ENCODE measurements at regions not wholly inside any gene's neighbourhood (a gene's known extent, or its start where the extent isn't known, plus 50 kb on each side); places are given as distances from the start of the nearest gene placed in this dataset.

DNA sequence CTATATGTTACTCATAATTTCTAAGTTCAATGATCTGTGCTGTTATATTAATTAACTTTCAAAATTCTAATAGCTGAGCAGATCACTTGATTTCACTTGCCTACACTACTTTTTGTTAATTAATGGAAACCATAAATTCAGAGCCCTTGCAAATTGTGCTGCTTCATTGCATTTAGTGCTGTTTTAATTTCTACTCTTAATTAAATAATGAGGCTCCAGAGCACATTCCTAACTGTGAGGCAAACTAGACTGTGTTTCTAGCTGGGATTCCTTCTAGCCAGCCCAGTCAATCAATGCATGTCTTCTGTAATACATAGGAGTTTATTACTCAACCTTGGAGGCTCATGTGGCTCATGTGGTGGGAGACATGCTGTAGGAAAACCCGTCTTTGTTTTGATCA lies 301.1 kb upstream of the GOLIM4 start:
- TF ChIP-seq, protein P1, sequence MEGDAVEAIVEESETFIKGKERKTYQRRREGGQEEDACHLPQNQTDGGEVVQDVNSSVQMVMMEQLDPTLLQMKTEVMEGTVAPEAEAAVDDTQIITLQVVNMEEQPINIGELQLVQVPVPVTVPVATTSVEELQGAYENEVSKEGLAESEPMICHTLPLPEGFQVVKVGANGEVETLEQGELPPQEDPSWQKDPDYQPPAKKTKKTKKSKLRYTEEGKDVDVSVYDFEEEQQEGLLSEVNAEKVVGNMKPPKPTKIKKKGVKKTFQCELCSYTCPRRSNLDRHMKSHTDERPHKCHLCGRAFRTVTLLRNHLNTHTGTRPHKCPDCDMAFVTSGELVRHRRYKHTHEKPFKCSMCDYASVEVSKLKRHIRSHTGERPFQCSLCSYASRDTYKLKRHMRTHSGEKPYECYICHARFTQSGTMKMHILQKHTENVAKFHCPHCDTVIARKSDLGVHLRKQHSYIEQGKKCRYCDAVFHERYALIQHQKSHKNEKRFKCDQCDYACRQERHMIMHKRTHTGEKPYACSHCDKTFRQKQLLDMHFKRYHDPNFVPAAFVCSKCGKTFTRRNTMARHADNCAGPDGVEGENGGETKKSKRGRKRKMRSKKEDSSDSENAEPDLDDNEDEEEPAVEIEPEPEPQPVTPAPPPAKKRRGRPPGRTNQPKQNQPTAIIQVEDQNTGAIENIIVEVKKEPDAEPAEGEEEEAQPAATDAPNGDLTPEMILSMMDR (IDR thresholded peaks at IDR 0.05; ENCODE audit: borderline replicate concordance, extremely low read depth, low read length, poor library complexity, severe bottlenecking) = no peak
- no peak for TF ChIP-seq EZH2 (IDR thresholded peaks at IDR 0.05; ENCODE audit: borderline replicate concordance, low read depth, low read length, severe bottlenecking)
